Left forelimb (tissue), 1 donor: ENCODE measurements at regions not wholly inside any gene's neighbourhood (a gene's known extent, or its start where the extent isn't known, plus 50 kb on each side); places are given as distances from the start of the nearest gene placed in this dataset.
"Not testable (repeated sequence)": the region's sequence is repeated elsewhere in the genome, so short reads cannot be mapped to it uniquely, and the experiment has no call there.

Experiments
- DNase-seq: peaks from one replicate; pipeline ENCODE4 v3.0.0-alpha.2; 2018; ENCODE audit warnings: low spot score

DNA sequence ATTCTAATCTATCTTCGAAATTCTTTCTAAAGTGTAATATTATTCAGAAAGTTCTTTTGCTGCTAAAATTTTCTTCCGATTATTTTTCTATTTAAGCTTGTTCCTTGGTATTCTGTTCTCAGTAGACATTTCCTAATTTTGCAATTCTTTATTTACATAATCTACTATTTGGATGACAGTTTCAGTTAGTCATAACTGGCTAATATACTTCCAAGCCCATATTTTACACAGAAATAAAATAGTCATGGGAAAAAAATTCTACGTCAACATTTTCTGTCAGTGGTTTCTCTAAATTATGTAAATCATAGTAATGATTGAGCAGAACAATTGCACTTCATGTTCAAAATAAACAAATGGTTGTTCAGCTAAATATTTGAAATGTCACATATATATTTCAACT lies 178.0 kb upstream of the ANKRD50 start:
- DNase-seq, result no peak

DNA sequence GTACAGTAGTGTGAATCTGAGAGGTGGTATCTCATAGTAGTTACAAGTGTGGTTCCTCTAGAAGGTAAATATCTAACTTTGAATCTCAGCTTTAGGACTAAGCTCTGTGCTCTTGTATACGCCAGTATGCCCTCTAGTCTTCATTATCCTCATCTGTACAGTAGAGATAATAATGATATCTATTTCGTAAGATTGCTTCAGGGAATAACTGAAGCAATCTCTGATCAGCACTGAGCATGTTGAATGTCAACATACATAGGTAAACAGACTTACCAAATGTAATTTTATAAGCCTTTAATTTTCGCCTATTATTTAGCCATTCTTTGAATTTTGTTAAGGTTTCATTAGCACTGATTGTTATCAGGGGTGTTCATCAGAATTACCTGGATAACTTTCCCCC lies 175.2 kb upstream of the ANKRD50 start:
- no peak for DNase-seq

DNA sequence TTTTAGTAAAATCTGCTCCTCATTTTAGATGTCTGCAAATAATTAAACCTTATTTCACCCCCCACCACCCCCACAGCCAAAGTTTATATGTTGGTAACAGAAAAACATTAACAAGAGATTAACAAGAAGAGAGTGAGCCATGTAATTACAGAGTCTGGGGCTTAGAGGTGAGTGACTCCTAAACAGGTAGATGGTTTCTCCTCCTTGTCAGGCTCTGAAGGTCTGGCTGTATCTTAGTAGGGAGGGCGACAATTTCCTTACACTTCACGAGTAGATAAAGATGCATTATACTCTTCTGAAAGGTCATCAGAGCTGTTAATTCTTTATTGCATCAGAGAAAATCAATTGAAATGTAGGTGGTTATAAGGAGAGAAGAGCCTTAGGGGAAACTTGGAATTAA lies 171.8 kb upstream of the ANKRD50 start:
- DNase-seq, result no peak

DNA sequence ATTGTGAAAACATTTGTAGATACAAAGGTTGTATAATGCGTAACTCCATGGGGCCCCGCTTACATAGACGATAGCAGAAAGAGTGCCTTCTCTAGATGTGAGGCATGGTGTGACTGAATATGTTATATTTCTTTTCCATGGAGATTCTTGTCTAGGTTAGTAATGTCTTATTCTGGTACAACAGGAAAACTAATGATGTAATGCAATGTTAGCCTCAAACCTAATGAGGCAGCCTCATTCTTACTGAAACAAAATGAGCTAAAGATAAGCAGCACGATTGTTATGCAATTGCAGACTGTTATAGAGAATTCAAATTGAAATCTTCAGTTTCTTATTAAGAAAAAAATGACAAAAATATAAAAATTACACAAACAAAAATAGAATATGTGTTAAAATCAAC lies 171.1 kb upstream of the ANKRD50 start:
- no peak for DNase-seq

DNA sequence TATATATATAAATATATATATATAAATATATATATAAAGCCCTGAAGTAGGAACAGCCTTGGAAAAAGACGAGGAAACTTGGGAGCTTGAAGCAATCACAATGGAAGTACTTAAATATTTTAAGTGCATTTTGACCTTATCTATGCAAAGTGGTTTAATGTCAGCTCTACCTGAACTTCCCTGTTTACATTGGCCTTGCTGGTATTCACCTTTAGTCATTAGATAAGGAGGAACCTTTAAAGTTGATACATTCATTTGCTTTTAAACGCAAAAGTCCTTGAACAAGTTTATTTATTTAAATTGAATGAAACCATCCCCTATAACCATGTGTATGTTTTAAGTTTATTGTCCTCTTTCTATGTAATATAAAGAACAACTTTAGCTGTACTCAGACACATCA lies 166.7 kb upstream of the ANKRD50 start:
- no peak for DNase-seq

DNA sequence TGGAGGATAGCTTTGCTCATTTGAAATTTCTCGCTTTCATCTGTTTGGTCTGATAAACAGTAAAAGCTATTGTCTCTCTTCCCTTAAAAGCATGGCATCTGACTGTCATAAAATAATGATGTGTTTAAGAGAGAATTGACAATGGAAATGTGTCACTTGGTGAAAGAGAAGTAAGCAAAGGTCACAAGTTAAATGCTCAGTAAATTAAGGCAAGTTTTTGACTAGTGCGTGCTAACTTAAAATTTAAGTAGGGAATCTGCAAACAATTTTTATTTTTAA lies 161.6 kb upstream of the ANKRD50 start:
- DNase-seq, result no peak

DNA sequence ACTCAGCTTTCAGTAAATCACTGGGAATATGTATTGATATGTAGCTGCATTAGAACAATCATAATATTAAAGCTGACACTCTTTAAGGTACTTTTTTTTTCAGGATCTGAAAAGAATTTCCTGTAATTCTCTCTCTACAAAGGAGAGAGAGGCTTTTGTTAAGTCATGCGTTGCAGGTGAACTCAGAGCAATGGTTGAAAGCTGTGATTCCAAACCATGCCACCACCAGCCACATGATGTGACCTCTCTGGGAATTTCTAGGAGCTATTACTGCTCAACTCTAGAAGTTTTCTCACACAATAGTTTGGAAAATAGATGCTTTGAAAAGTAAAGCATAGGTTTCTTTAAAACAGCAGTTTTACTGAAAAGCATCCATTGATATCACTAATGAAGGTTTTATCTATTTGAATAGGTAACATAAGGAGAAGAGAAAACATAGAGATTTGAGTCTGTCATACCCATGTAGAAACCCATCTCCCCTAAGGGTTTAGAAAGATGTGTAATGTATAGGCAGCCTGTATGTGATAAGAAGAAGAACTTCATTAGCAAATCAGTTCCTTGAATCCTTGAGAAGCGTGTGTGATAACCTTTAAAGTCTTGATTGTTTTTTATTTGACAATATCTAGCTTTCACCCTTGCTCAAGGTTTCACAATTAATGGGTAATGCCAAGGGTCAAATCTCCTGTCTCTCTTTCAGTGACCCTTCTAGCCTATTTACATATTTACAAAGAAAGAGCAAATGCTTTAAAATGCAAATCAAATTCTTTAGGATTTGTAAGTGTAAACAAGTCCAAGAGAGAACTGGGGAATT lies 161.0 kb upstream of the ANKRD50 start:
- no peak for DNase-seq

DNA sequence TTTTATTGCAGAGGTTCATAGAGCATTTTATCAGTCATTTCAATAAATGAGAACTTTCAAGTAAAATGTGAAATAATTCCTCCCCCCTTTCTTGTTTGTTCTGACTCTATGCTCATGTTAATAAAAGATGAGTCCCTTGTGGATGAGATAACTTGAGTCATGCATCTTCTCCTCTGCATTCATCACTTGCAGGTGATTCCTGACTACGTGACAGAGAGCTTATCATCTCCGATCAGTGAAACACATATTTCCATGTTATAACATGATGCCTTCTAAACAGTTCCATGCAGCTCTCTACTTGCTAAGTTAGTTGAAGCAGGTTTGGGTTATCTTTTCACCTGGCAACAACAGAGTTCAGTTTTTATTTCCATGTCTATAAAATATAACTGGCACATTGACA lies 160.1 kb upstream of the ANKRD50 start:
- DNase-seq, result no peak

DNA sequence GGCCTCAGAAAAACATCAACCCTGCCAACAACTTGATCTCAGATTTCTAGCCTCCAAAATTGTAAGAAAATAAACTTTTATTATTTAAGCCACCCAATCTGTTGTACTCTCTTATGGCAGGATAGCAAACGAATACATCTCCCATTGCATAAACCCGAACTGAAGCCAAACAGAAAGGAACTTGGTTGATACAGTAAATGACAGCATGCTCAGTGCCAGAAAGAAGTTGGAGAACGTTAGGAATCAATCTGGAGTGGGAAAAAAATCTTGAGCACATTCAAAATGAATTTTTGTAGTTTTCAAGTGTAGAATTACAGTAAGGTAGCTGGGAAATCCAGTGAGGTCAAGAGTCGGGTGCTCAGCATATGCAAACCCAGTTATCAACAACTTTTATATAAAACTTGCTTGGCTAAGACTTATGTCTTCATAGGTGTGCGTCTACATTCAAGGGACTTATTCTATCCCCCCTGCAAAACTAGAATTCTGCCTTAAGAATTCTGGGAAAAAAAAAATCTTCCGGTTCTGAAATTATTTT lies 157.5 kb upstream of the ANKRD50 start:
- DNase-seq, result no peak

DNA sequence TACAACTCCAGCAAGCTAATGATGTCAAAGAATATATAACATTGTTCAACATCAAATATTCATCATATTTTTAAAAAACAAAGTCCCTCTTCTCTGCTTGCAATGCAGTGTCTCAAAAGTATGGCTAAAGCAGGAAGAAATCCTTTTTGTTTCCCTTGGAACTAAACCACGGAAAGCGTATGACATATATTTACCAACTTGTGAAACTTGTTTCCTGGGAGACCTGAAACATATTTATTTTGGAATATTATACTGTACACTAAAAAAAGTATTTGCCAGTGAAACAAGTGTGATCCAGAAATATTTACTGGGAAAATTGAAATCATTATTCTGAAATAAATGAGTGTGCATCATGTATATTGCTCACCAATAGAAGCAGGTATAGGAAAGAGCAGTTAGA lies 156.0 kb upstream of the ANKRD50 start:
- DNase-seq, result no peak

DNA sequence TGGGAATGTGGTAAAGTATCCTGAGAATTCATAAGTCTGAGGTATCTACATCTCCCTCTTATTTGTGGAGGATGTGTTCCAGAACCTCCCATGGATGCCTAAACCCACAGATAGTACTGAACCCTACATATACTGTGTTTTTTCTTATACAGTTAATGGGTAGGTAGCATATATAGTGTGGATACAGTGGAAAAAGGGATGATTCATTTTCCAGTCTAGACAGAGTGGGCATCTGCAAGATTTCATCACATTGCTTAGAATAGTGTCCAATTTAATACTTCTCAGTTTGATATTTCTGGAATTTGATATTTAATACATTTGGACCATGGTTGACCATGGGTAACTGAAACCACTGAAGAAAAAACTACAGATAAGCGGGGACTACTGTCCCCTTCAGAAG lies 155.0 kb upstream of the ANKRD50 start:
- no peak for DNase-seq

DNA sequence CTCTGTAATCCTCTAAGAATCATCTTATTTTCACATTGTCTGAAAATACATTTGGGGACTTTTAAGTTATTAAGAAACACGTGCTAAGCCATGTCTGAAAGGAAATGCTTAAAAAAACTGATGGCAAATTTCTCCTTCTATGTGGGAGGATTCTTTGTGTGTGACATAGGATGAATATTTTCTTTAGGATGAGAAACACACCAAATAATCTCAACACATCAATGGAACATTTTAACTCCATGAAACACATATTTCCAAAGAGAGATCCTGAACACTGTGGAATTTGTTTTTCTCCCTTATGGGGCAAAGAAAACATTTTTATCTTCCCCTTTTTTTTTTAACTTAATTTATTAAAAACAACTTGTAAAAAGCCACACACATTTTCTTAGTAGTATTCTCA lies 153.8 kb upstream of the ANKRD50 start:
- no peak for DNase-seq

DNA sequence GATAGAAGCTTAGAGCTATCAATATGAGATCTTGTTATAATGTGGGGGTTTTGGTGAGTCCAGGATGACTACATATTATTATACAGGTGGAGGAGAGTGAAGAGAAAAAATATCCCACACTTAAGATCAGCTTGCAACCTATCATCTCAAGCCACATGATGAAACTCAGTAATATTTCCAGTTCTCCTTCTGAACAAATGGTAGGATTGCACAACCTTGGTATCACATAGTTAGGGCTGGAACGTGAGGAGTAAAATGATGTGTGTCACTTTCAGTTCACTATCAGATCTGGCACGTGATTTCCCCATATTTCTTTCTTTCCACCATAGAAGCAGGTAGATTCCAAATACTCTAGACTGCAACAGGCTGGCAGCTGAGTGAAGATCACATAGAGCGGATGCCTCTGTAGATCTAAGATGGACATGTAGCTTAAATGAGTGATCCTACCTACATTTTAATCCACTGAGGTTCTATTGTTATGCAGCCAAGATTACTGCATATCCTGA lies 150.6 kb upstream of the ANKRD50 start:
- no peak for DNase-seq

DNA sequence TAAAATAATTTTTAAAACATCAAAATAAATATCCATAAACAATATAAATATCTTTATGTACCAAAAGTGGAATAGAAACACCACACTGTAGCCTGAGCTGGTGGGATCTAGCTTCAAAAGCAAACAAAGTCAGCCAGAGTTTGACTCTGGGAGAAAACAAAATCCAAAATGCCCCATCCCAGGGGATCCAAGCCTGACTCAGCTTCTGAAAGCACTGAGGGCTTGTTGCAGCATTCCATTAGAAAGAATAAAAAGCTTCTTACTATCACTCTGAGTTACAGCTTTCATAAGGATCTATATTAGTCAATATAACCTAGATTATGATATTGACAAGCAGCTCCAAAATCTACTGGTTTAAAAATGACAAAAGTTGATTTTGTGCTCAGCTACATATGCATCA lies 149.7 kb upstream of the ANKRD50 start:
- no peak for DNase-seq

DNA sequence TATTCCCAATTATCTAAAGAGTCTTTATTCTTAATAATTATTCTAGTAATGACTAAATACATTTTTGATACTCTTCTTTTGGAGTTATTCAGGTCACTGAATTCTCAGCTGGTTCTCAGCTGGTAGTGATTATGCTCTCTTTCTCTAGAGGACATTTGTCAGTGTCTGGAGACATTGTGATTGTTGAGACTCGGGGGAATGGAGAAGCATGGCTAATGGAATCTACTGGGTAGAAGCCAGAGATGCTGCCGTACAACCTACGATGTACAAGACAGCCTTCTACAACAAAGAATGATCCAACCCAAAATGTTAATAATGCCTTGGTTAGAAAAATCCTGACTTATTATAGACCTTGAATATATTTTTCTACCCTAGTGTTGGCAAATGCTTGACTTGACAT lies 149.2 kb upstream of the ANKRD50 start:
- DNase-seq, result no peak

DNA sequence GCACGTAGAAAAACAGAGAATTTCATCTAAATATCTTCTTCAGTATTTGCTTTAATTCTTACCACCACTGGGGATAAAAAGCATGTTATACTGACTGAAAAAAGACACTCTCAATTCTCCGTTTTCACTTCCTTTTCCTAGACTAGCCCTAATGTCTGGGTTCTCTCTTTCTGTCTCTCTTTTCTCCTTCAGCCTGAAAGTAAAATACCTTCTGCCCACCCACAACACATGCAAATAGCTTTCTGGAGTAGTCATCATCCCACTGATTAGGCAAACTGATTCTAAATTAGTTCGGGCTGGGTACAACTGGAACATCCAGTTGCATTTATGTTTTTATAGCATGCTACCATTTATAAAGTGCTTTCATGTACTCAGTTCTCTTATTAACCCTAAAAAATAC lies 142.4 kb upstream of the ANKRD50 start:
- DNase-seq, result no peak

DNA sequence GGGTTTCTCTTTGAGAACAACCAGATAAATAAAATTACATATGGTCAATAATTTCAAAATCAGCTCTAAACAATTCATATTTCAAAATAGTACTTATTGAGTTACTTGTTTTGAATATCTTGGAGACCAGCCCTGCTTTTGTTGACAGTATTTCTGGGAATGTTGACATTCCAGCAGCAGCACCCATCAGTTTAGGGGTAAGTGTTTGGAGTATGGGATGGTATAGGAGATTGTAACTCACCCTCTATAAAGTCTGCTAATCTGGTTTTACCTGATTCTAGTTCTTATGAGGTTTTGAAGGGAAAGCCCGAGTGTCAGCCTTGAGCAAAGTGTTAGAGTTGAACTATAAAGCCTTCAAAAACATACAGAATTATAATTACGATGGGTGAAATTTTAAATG lies 139.2 kb upstream of the ANKRD50 start:
- DNase-seq, result no peak

DNA sequence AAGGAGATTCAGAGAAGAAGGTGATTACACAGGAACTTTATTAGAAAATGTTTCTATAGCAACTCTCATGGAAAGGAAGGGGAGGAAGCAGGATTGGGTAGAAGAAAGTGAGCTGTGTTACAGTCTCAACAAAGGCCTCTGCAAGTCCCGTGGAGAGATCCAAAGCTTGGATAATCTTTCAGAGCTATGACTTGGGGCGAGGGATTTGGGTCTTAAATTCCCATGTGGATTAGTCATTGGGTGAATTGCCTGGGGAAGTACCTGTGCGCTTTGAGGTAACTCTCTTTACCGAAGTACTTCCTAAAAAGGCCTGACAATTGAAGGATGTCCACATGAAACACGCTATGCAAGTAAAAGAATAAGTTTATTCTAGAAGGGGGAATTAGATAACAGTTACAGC lies 133.8 kb upstream of the ANKRD50 start:
- DNase-seq, result no peak

DNA sequence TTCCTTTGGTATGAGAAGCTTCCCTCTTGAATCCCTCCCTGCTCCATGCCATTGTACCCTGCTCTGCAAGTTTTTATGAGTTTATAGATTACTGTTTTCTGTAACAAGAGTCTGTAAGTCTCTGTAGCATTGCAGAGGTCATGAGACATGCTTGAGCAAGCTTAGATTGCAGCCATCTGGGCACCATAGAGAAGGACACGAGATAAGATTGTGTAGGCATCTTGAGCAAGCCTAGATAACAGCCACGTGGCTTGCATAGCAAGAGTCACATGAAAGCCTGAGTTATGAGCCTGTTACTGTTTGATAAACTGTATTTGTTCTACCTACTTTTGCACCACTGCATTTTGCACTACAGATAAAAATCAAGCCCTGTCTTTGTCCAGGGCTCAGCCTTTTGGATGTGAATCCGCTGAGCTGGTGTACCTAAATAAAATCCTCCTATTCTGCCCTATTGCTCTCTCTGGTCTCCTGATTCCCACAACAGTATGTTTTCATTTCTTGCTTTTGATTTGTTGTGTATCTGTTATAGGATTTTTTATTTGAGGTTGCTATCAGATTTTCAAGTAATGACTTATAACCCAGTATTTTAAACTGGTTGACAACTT lies 127.4 kb upstream of the ANKRD50 start:
- DNase-seq, result no peak

DNA sequence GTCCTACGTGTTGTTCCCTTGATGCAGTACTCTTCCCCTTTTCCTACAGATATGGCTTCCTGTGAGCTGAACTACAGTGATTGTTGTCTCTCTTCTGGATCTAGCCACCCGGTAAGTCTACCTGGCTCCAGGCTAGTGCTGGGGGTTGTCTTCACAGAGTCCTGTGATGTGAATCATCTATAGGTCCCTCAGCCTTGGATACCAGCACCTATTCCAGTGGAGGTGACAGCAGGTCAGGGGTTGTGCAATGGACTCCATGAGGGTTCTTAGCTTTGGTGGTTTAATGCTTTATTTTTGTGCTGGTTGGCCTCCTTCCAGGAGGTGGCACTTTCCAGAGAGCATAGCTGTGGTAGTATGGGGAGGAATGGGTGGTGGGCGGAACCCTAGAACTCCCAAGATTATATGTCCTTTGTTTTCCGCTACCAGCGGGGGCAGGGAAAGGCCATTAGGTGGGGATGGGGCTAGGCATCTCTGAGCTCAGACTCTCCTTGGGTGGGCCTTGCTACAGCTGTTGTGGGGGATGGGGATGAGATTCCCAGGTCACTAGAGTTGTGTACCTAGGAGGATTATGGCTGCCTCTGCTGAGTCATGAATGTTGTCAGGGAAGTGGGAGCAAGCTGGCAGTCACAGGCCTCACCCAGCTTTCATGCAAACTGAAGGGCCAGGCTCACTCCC lies 121.4 kb upstream of the ANKRD50 start:
- DNase-seq, result no peak

DNA sequence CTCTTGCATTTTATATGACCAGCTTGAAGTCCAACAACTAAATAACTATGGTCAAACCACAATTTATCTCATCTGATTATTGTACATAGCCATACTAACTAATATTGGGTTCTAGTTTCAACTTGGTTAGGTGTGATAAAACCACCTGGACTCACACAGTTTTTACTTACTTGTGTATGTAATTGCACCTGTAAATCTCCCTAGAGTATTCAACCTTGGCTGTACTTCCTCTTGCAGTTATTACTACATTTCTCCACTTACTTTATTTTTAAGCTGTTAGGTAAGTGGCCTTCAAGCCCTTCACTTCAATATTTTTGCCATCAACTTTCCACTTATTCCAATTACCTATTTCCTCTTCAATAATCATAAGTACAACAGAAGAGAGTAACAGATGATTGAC lies 115.8 kb upstream of the ANKRD50 start:
- no peak for DNase-seq

DNA sequence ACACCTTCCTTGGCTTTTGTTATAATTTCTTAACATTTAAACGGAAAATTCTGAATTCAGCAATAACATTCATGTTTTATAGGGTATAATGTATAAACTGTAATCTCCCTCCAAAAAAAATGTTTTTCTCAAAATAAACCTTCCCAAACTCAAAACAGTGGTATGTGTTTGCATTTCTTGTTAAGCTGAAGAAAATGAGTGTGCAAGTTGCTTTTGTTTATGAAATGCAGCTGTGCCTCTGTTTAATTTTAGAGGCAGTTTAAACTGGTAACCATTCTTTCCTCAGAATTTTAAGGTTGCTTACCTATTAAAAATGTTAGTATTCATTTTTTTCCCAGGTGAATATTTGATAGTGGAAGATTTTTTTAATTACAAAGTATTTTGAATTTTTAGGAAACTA lies 105.0 kb upstream of the ANKRD50 start:
- no peak for DNase-seq

DNA sequence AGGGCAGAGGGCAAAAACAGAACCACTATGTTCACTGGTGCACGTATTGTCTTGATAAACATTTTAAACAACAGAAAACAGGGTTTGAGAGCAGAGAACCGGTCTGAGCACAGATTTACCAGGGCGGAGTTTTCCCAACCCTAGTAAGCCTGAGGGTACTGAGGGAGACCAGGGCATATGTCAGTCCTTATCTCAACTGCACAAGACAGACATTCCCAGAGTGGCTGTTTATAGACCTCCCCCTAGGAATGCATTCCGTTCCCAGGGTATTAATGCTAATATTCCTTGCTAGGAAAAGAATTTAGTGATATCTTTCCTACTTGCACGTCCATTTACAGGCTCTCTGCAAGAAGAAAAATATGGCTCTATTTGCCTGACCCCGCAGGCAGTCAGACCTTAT lies 99.7 kb upstream of the ANKRD50 start:
- not testable (repeated sequence) for DNase-seq
